NCI-H2227 (cell line): ENCODE measurements at regions not wholly inside any gene's neighbourhood (a gene's known extent, or its start where the extent isn't known, plus 50 kb on each side); places are given as distances from the start of the nearest gene placed in this dataset.

Experiments used
- DNase-seq: peaks from one replicate; lab custom pipeline; 2025; ENCODE audit not compliant: unreplicated experiment; lab: John Stamatoyannopoulos, UW

- DNase-seq: no peak
Measured at GRCh38 chr3:41126961-41127360, 72.3 kb upstream of the CTNNB1 start.

GRCh38 chr3:41127414-41127813 is 71.9 kb upstream of the CTNNB1 start:
- no peak for DNase-seq

- DNase-seq: no peak
Measured at GRCh38 chr3:41129731-41130130, 69.6 kb upstream of the CTNNB1 start.

GRCh38 chr3:41131224-41131623 is 68.1 kb upstream of the CTNNB1 start:
- no peak for DNase-seq

GRCh38 chr3:41137686-41138111 is 61.6 kb upstream of the CTNNB1 start:
- DNase-seq: no peak

GRCh38 chr3:41138146-41138545 is 61.2 kb upstream of the CTNNB1 start:
- no peak for DNase-seq

- no peak for DNase-seq
Measured at GRCh38 chr3:41138601-41139000, 60.7 kb upstream of the CTNNB1 start.

GRCh38 chr3:41140242-41140641 is 59.1 kb upstream of the CTNNB1 start:
- no peak for DNase-seq

GRCh38 chr3:41141433-41142167 is 57.7 kb upstream of the CTNNB1 start:
- no peak for DNase-seq

GRCh38 chr3:41143421-41144031 is 55.8 kb upstream of the CTNNB1 start:
- no peak for DNase-seq

- no peak for DNase-seq
Measured at GRCh38 chr3:41144631-41145030, 54.7 kb upstream of the CTNNB1 start.

- no peak for DNase-seq
Measured at GRCh38 chr3:41148478-41148877, 50.8 kb upstream of the CTNNB1 start.

- no peak for DNase-seq
Measured at GRCh38 chr3:41148901-41149300, 50.4 kb upstream of the CTNNB1 start.
